ENCODE measurements at regions not wholly inside any gene's neighbourhood (a gene's known extent, or its start where the extent isn't known, plus 50 kb on each side); places are given as distances from the start of the nearest gene placed in this dataset.
"Not testable (repeated sequence)": the region's sequence is repeated elsewhere in the genome, so short reads cannot be mapped to it uniquely, and the experiment has no call there.

DNA sequence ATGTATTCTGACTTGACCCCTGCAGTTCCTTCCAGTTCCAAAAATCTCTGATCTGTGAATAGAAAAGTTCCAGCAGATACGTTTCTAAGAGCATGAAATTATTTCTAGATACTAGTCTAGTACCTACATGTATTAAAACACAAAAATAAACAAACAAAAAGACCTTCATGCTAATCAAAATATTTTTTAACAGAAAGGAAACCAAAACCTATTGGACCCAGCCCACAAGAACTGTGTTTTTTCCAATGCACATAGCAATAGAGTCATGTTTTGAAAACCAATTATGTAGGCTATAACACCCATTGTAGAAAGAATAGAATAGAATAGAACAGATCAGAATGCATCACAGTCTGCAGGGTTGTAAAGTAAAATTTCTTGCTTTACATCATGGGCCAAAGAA, 158.6 kb upstream of the TNFAIP3 start:
- Histone ChIP-seq H3K4me3 (no peak overlapping the region), H3K27ac (no peak overlapping the region)
- no peak for TF ChIP-seq CTCF (IDR thresholded peaks at IDR 0.05)
- no peak for DNase-seq (ENCODE audit: low spot score)

GRCh38 chr6:137709424-137710236, 157.4 kb upstream of the TNFAIP3 start:
- no peak for DNase-seq (ENCODE audit: low spot score)
- Histone ChIP-seq H3K4me3 (no peak overlapping the region), H3K27ac (no peak overlapping the region)
- TF ChIP-seq CTCF (IDR thresholded peaks at IDR 0.05), result no peak

- no peak overlapping the region for H3K27ac ChIP-seq
- no peak overlapping the region for H3K4me3 ChIP-seq
- DNase-seq (ENCODE audit: low spot score), result no peak
- TF ChIP-seq CTCF (IDR thresholded peaks at IDR 0.05), result no peak
Observed at GRCh38 chr6:137711972-137712371, 155.1 kb upstream of the TNFAIP3 start.

- Histone ChIP-seq H3K27ac (no peak overlapping the region), H3K4me3 (no peak overlapping the region)
- DNase-seq (ENCODE audit: low spot score), result no peak
- TF ChIP-seq CTCF (IDR thresholded peaks at IDR 0.05), result no peak
Observed at GRCh38 chr6:137712587-137712986, 154.5 kb upstream of the TNFAIP3 start.

- no peak overlapping the region for H3K4me3 ChIP-seq
- DNase-seq (ENCODE audit: low spot score), result no peak
- TF ChIP-seq CTCF (IDR thresholded peaks at IDR 0.05), result no peak
- H3K27ac ChIP-seq, result no peak overlapping the region
Observed at GRCh38 chr6:137715589-137716045, 151.4 kb upstream of the TNFAIP3 start.

GRCh38 chr6:137717074-137718073, 149.7 kb upstream of the TNFAIP3 start:
- TF ChIP-seq CTCF (IDR thresholded peaks at IDR 0.05), result no peak
- H3K27ac ChIP-seq, result no peak overlapping the region
- DNase-seq (ENCODE audit: low spot score), result no peak
- H3K4me3 ChIP-seq, result no peak overlapping the region

DNA sequence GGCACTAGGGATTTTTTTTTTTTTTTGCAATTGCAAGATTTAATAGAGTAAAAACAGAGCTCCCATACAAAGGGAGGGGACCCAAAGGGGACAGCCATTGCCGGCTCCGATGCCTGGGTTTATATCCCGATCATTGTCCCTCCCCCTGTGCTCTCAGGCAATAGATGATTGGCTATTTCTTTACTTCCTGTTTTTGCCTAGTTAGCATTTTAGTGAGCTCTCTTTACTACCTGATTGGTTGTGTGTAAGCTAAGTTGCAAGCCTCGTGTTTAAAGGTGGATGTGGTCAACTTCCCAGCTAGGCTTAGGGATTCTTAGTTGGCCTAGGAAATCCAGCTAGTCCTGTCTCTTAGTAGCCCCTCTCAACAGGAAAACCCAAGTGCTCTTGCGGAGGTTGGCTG, 148.2 kb upstream of the TNFAIP3 start:
- not testable (repeated sequence) for H3K27ac ChIP-seq; H3K4me3 ChIP-seq; DNase-seq (ENCODE audit: low spot score)
